GM12878 (cell line): ENCODE measurements at regions not wholly inside any gene's neighbourhood (a gene's known extent, or its start where the extent isn't known, plus 50 kb on each side); places are given as distances from the start of the nearest gene placed in this dataset.

Source experiments
- ATAC-seq: fragments of 200-7000 bp; cut with Tn5 transposase; 3 replicates; pipeline ENCODE4 v1.9.1; 2020; ENCODE audit warnings: mild to moderate bottlenecking, moderate library complexity
- BruUV-seq: library from RNA; stranded (reverse); fragments of 400-500 nt; replicated peaks from 2 replicates; lab custom pipeline; 2021; lab: Mats Ljungman, UMichigan
- CTCF ChIA-PET: fragments of 300-600 bp; sonication (Branson Sonifier 250); formaldehyde crosslinking; extraction: SDS; loops from one replicate; lab custom pipeline; 2021; ENCODE audit warnings: inconsistent platforms; lab: Yijun Ruan, JAX
- POLR2A ChIA-PET: fragments of 350-600 bp; formaldehyde crosslinking; extraction: SDS; loops from one replicate; lab custom pipeline; 2021; ENCODE audit warnings: inconsistent platforms; lab: Charles Lee
- RAD21 ChIA-PET: fragments of 300-600 bp; sonication (Branson Sonifier 250); formaldehyde crosslinking; loops from one replicate; lab custom pipeline; 2023; ENCODE audit warnings: antibody characterized with exemption; ENCODE audit not compliant: unreplicated experiment; lab: Charles Lee
- SMC1A ChIA-PET: fragments of 300-600 bp; sonication (Branson Sonifier 250); formaldehyde crosslinking; loops from one replicate; lab custom pipeline; 2023; ENCODE audit not compliant: unreplicated experiment, uncharacterized antibody; lab: Charles Lee
- DNase-seq: peaks from one replicate; pipeline ENCODE4 v3.0.0-alpha.2; 2011; ENCODE audit warnings: low read depth, low spot score
- FAIRE-seq: peaks from 3 replicates; lab custom pipeline; 2011; peaks lifted over from hg19 to GRCh38; lab: Jason Lieb, UNC
- H2AFZ ChIP-seq: 2 replicates; pipeline ENCODE4 v1.6.0; 2011; ENCODE audit warnings: low read depth, low read length, control low read depth; ENCODE audit not compliant: control insufficient read depth
- H3K27ac ChIP-seq: 2 replicates; pipeline ENCODE4 v1.5.1; 2011; ENCODE audit warnings: control low read depth; ENCODE audit not compliant: control insufficient read depth, insufficient read depth
- H3K27me3 ChIP-seq, 2 experiments: replicated peaks in 1 of 2; 2 replicates each; pipeline versions ENCODE4 v1.6.0 to v1.6.1; 2011; ENCODE audit warnings: low read length in 1 of 2; ENCODE audit not compliant: control insufficient read depth in 2 of 2, insufficient read depth in 2 of 2
- H3K36me3 ChIP-seq, 2 experiments: 2 replicates each; pipeline ENCODE4 v1.5.1; 2011; ENCODE audit warnings: low read length in 1 of 2; ENCODE audit not compliant: control insufficient read depth in 2 of 2, insufficient read depth in 2 of 2
- H3K4me1 ChIP-seq: 2 replicates; pipeline ENCODE4 v1.6.1; 2011; ENCODE audit warnings: mild to moderate bottlenecking, low read length, moderate library complexity, mixed read lengths; ENCODE audit not compliant: control insufficient read depth, insufficient read depth
- H3K4me2 ChIP-seq: 2 replicates; pipeline ENCODE4 v1.6.0; 2011; ENCODE audit warnings: control low read depth; ENCODE audit not compliant: control insufficient read depth, insufficient read depth
- H3K4me3 ChIP-seq: fragments of 200-600 bp; sonication (generic); 2 replicates; pipeline ENCODE4 v1.5.1; 2016
- H3K79me2 ChIP-seq: 2 replicates; pipeline ENCODE4 v1.6.0; 2011; ENCODE audit warnings: low read length; ENCODE audit not compliant: control insufficient read depth, insufficient read depth
- H3K9ac ChIP-seq: 2 replicates; pipeline ENCODE4 v1.8.0; 2011; ENCODE audit warnings: low read length, control low read depth, mixed read lengths; ENCODE audit not compliant: control insufficient read depth, insufficient read depth
- H3K9me3 ChIP-seq: replicated peaks from 3 replicates; pipeline ENCODE4 v1.5.1; 2011; ENCODE audit warnings: mild to moderate bottlenecking, low read length; ENCODE audit not compliant: control insufficient read depth, insufficient read depth
- H4K20me1 ChIP-seq: 2 replicates; pipeline ENCODE4 v1.6.0; 2011; ENCODE audit not compliant: control insufficient read depth, insufficient read depth
- ATF7 ChIP-seq: fragments of 450-650 bp; IDR thresholded peaks from 2 replicates; pipeline ENCODE4 v1.6.1; 2016; ENCODE audit warnings: low read depth, mild to moderate bottlenecking
- BCL11A ChIP-seq: IDR thresholded peaks from 2 replicates; pipeline ENCODE4 v1.6.1; 2011; ENCODE audit warnings: low read depth, low read length
- CHD2 ChIP-seq: IDR thresholded peaks from 2 replicates; pipeline ENCODE4 v1.6.1; 2011; ENCODE audit warnings: low read depth, low read length, improper control_type of control experiment, borderline replicate concordance
- EGR1 ChIP-seq, 2 experiments: IDR thresholded peaks; 1 replicate in 1 of 2; 2 replicates in 1 of 2; pipeline ENCODE4 v1.6.1; 2011 to 2012; ENCODE audit warnings: low read depth in 2 of 2, low read length in 2 of 2, borderline replicate concordance in 1 of 2, mild to moderate bottlenecking in 1 of 2, moderate library complexity in 1 of 2
- ESRRA ChIP-seq: IDR thresholded peaks from 2 replicates; pipeline ENCODE4 v1.6.1; 2012; ENCODE audit warnings: mild to moderate bottlenecking, low read length, improper control_type of control experiment
- FOXK2 ChIP-seq: fragments of 450-650 bp; IDR thresholded peaks from 2 replicates; pipeline ENCODE4 v1.6.1; 2017; ENCODE audit warnings: mild to moderate bottlenecking, moderate library complexity
- HCFC1 ChIP-seq: fragments of 150-350 bp; IDR thresholded peaks from 2 replicates; pipeline ENCODE4 v1.6.1; 2014; ENCODE audit warnings: low read length
- IKZF2 ChIP-seq, 2 experiments: fragments of 450-650 bp; IDR thresholded peaks; 2 replicates each; pipeline ENCODE4 v1.6.1; 2017; ENCODE audit warnings: mild to moderate bottlenecking in 2 of 2, moderate library complexity in 2 of 2
- KAT2A ChIP-seq: conservative IDR thresholded peaks from 2 replicates; pipeline ENCODE4 v1.6.1; 2011; ENCODE audit warnings: low read depth, low read length; ENCODE audit not compliant: control insufficient read depth
- NFIC ChIP-seq: IDR thresholded peaks from 2 replicates; pipeline ENCODE4 v1.6.1; 2012; ENCODE audit warnings: low read depth, mild to moderate bottlenecking, inconsistent platforms, low read length, moderate library complexity
- NR2F1 ChIP-seq: fragments of 450-650 bp; conservative IDR thresholded peaks from 2 replicates; pipeline ENCODE4 v1.6.1; 2017; ENCODE audit warnings: mild to moderate bottlenecking
- RB1 ChIP-seq: fragments of 450-650 bp; formaldehyde crosslinking; IDR thresholded peaks from 2 replicates; pipeline ENCODE4 v1.6.1; 2017; ENCODE audit warnings: mild to moderate bottlenecking, borderline replicate concordance
- SIX5 ChIP-seq: IDR thresholded peaks from 2 replicates; pipeline ENCODE4 v1.6.1; 2011; ENCODE audit warnings: mild to moderate bottlenecking, low read depth, low read length, moderate library complexity; ENCODE audit not compliant: severe bottlenecking
- SMAD5 ChIP-seq: IDR thresholded peaks from 2 replicates; pipeline ENCODE4 v1.6.1; 2016; ENCODE audit warnings: antibody characterized with exemption, low read depth
- SPI1 ChIP-seq: IDR thresholded peaks from 2 replicates; pipeline ENCODE4 v1.6.1; 2011; ENCODE audit warnings: low read depth, mild to moderate bottlenecking, low read length, moderate library complexity, borderline replicate concordance; ENCODE audit not compliant: insufficient read depth
- TBL1XR1 ChIP-seq: IDR thresholded peaks from 2 replicates; pipeline ENCODE4 v1.6.1; 2012; ENCODE audit warnings: low read depth, low read length, improper control_type of control experiment
- WRNIP1 ChIP-seq: IDR thresholded peaks from 2 replicates; pipeline ENCODE4 v1.6.1; 2011; ENCODE audit warnings: low read depth, low read length, improper control_type of control experiment, borderline replicate concordance
- YY1 ChIP-seq: IDR thresholded peaks from 2 replicates; pipeline ENCODE4 v1.6.1; 2011; ENCODE audit warnings: low read depth, mild to moderate bottlenecking, low read length
- WGBS: methylation state at CpG from one replicate; pipeline ENCODE4 v1.1.6; 2016; ENCODE audit warnings: low lambda C conversion rate; ENCODE audit not compliant: insufficient replicate concordance, insufficient coverage; ENCODE audit errors: missing lambda C conversion rate; 5-methylcytosine and 5-hydroxymethylcytosine counted together
- in situ Hi-C: fragments of 300-500 bp; cut with MboI; formaldehyde crosslinking; loops from 9 replicates; pipeline ENCODE4 v1.14.3; 2018; ENCODE audit warnings: mixed read lengths
- intact Hi-C: fragments of 100-400 bp; cut with micrococcal nuclease; formaldehyde crosslinking; loops from one replicate; pipeline ENCODE4 v1.14.2; 2022; ENCODE audit not compliant: unreplicated experiment
- TF ChIP-seq, protein P1 (sequence below): IDR thresholded peaks from 2 replicates; pipeline ENCODE4 v1.6.1; 2011; ENCODE audit warnings: borderline replicate concordance, low read depth, mild to moderate bottlenecking, moderate library complexity, low read length; ENCODE audit not compliant: insufficient read depth, poor library complexity, severe bottlenecking
- TF ChIP-seq, protein P2 (sequence below): IDR thresholded peaks from 2 replicates; pipeline ENCODE4 v1.6.1; 2012; ENCODE audit warnings: low read depth, low read length, improper control_type of control experiment

DNA sequence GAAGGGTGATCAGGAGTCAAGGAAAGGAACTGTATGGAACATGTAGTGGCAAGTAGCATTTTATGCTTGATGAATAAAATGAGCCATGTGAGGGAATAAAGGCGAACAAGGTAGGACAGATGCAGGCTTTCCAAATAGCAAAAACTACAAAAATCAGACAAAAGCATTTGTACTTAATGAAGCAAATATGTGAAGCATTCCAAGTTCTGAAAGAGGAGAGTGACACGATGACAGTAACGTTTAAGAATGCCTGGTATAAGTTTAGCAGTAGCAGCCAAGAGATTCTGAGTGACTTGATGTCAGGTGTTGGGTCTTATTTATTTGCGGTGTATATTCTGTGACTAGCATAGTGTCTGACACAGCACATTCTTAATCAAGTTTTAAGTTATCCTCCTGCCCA lies 408.2 kb upstream of the RASGRP1 start:
- Histone ChIP-seq H3K27me3 (no peaks in the 10 kb centered on the region), H3K4me2 (no peak overlapping the region), H2AFZ (no peak overlapping the region), H3K27ac (no peak overlapping the region), H3K36me3 (no peaks in the 10 kb centered on the region), H4K20me1 (no peaks in the 10 kb centered on the region), H3K9ac (no peak overlapping the region), H3K9me3 (no peaks in the 10 kb centered on the region), H3K79me2 (no peaks in the 10 kb centered on the region), H3K4me3 (no peak overlapping the region), H3K4me1 (no peaks in the 10 kb centered on the region)
- ChIA-PET RAD21 (no interaction called here), CTCF (no interaction called here), POLR2A (no interaction called here), SMC1A (no interaction called here)
- ATAC-seq = no peak
- intact Hi-C loops (no loop called here), in situ Hi-C loops (no loop called here)
- no peak for DNase-seq
- 59% methylated on average over 4 of the region's 4 CpGs for WGBS
- no TSS peak for BruUV-seq
- TF ChIP-seq BCL11A (no peak), CHD2 (no peak), FOXK2 (no peak), KAT2A (no peak), EGR1 (IDR thresholded peaks at IDR 0.05; ENCODE audit: borderline replicate concordance in 1 of 2, low read depth in 2 of 2, low read length in 2 of 2) (no peak), WRNIP1 (no peak), RB1 (no peak), HCFC1 (no peak), YY1 (no peak), NFIC (no peak), TBL1XR1 (no peak), ATF7 (no peak), SMAD5 (no peak), ESRRA (no peak), IKZF2 (IDR thresholded peaks at IDR 0.05) (no peak), NR2F1 (no peak), SIX5 (no peak), SPI1 (no peak)
- TF ChIP-seq, protein P1, sequence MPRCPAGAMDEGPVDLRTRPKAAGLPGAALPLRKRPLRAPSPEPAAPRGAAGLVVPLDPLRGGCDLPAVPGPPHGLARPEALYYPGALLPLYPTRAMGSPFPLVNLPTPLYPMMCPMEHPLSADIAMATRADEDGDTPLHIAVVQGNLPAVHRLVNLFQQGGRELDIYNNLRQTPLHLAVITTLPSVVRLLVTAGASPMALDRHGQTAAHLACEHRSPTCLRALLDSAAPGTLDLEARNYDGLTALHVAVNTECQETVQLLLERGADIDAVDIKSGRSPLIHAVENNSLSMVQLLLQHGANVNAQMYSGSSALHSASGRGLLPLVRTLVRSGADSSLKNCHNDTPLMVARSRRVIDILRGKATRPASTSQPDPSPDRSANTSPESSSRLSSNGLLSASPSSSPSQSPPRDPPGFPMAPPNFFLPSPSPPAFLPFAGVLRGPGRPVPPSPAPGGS = no peak
- TF ChIP-seq, protein P2, sequence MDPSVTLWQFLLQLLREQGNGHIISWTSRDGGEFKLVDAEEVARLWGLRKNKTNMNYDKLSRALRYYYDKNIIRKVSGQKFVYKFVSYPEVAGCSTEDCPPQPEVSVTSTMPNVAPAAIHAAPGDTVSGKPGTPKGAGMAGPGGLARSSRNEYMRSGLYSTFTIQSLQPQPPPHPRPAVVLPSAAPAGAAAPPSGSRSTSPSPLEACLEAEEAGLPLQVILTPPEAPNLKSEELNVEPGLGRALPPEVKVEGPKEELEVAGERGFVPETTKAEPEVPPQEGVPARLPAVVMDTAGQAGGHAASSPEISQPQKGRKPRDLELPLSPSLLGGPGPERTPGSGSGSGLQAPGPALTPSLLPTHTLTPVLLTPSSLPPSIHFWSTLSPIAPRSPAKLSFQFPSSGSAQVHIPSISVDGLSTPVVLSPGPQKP = no peak
- no peak for FAIRE-seq
